SK-N-SH (cell line): ENCODE measurements at regions not wholly inside any gene's neighbourhood (a gene's known extent, or its start where the extent isn't known, plus 50 kb on each side); places are given as distances from the start of the nearest gene placed in this dataset.

Experiments
- CTCF ChIA-PET: fragments of 300-600, 350-600 bp; formaldehyde crosslinking; extraction: SDS; loops from one replicate; lab custom pipeline; 2021; lab: Yijun Ruan, JAX
- POLR2A ChIA-PET: fragments of 350-600 bp; sonication (Branson Sonifier 250); formaldehyde crosslinking; extraction: SDS; loops from one replicate; lab custom pipeline; 2020; ENCODE audit warnings: antibody characterized with exemption, inconsistent platforms; lab: Yijun Ruan, JAX
- DNase-seq: peaks from one replicate; pipeline ENCODE4 v3.0.0; 2012
- H2AFZ ChIP-seq: fragments of 200-600 bp; sonication (generic); 2 replicates; pipeline ENCODE4 v1.8.1; 2016; ENCODE audit warnings: antibody characterized with exemption, mild to moderate bottlenecking, low read depth
- H3F3A ChIP-seq: fragments of 200-600 bp; sonication (generic); replicated peaks from 2 replicates; pipeline ENCODE3; 2016; ENCODE audit warnings: antibody characterized with exemption, mild to moderate bottlenecking; ENCODE audit not compliant: insufficient read depth
- H3K27ac ChIP-seq, 2 experiments: fragments of 200-500 bp in 1 of 2; fragments of 200-600 bp in 1 of 2; sonication (Bioruptor generic) in 1 of 2; sonication (generic), shearing (Covaris generic) in 1 of 2; 2 replicates each; pipeline versions ENCODE4 v1.5.1 to v1.6.1; 2014 to 2016; ENCODE audit warnings: low read depth in 2 of 2, inconsistent platforms in 1 of 2, low read length in 1 of 2, mild to moderate bottlenecking in 1 of 2, mixed read lengths in 1 of 2
- H3K27me3 ChIP-seq: fragments of 200-600 bp; sonication (generic), shearing (Covaris generic); 2 replicates; pipeline ENCODE4 v1.6.1; 2016; ENCODE audit warnings: mixed run types; ENCODE audit not compliant: insufficient read depth
- H3K36me3 ChIP-seq, 2 experiments: fragments of 200-500 bp in 1 of 2; fragments of 200-600 bp in 1 of 2; sonication (Bioruptor generic) in 1 of 2; sonication (generic) in 1 of 2; replicated peaks in 1 of 2; 2 replicates each; pipeline versions ENCODE3 to v1.5.1; 2014 to 2016; ENCODE audit warnings: low read length in 1 of 2, mild to moderate bottlenecking in 1 of 2; ENCODE audit not compliant: insufficient read depth in 2 of 2, control insufficient read depth in 1 of 2
- H3K4me1 ChIP-seq, 2 experiments: fragments of 200-500 bp in 1 of 2; fragments of 200-600 bp in 1 of 2; sonication (Bioruptor generic) in 1 of 2; sonication (generic), shearing (Covaris generic) in 1 of 2; 2 replicates each; pipeline versions ENCODE4 v1.5.1 to v1.6.1; 2014 to 2016; ENCODE audit warnings: low read depth in 1 of 2, low read length in 1 of 2, mixed run types in 1 of 2; ENCODE audit not compliant: insufficient read depth in 2 of 2, control insufficient read depth in 1 of 2
- H3K4me2 ChIP-seq: fragments of 200-600 bp; sonication (generic), shearing (Covaris generic); 2 replicates; pipeline ENCODE4 v1.6.1; 2017; ENCODE audit warnings: mixed run types
- H3K4me3 ChIP-seq, 2 experiments: fragments of 200-500 bp in 1 of 2; fragments of 200-600 bp in 1 of 2; sonication (Bioruptor generic) in 1 of 2; sonication (generic), shearing (Covaris generic) in 1 of 2; 2 replicates each; pipeline versions ENCODE4 v1.5.1 to v1.8.1; 2014 to 2016; ENCODE audit warnings: low read depth in 2 of 2, inconsistent platforms in 1 of 2, low read length in 1 of 2, mild to moderate bottlenecking in 1 of 2, mixed read lengths in 1 of 2, moderate library complexity in 1 of 2
- H3K79me2 ChIP-seq: fragments of 200-600 bp; sonication (generic); 2 replicates; pipeline ENCODE4 v1.8.1; 2017; ENCODE audit warnings: mild to moderate bottlenecking; ENCODE audit not compliant: insufficient read depth
- H3K9ac ChIP-seq: fragments of 200-600 bp; sonication (generic); 2 replicates; pipeline ENCODE4 v1.6.1; 2017; ENCODE audit warnings: mixed run types
- H3K9me2 ChIP-seq: fragments of 200-600 bp; sonication (generic); 2 replicates; pipeline ENCODE4 v1.6.1; 2017; ENCODE audit warnings: mixed run types
- H3K9me3 ChIP-seq: fragments of 200-600 bp; sonication (generic); 2 replicates; pipeline ENCODE4 v1.6.1; 2017; ENCODE audit warnings: mixed run types, mild to moderate bottlenecking, moderate library complexity
- H4K20me1 ChIP-seq: fragments of 200-600 bp; sonication (generic); 2 replicates; pipeline ENCODE4 v1.6.1; 2017; ENCODE audit warnings: mild to moderate bottlenecking, mixed run types; ENCODE audit not compliant: insufficient read depth
- CHD2 ChIP-seq: fragments of 150-350 bp; IDR thresholded peaks from 2 replicates; pipeline ENCODE4 v1.6.1; 2018; ENCODE audit warnings: low read length; ENCODE audit not compliant: partially characterized antibody
- CTCF ChIP-seq: fragments of 200-600 bp; sonication (generic); IDR thresholded peaks from 2 replicates; pipeline ENCODE4 v1.6.1; 2017; ENCODE audit warnings: antibody characterized with exemption, mild to moderate bottlenecking, moderate library complexity
- EP300 ChIP-seq, 2 experiments: IDR thresholded peaks; 2 replicates each; pipeline versions ENCODE4 v1.4.0 to v1.6.1; 2012; ENCODE audit warnings: borderline replicate concordance in 1 of 2, low read depth in 1 of 2, low read length in 1 of 2
- EZH2phosphoT487 ChIP-seq: fragments of 200-600 bp; sonication (generic); IDR thresholded peaks from 2 replicates; pipeline ENCODE4 v1.6.1; 2017; ENCODE audit warnings: low read depth, mixed run types, mild to moderate bottlenecking, antibody characterized with exemption, moderate library complexity, borderline replicate concordance
- FOSL2 ChIP-seq: IDR thresholded peaks from 2 replicates; pipeline ENCODE4 v1.4.0; 2012; ENCODE audit warnings: low read depth, mild to moderate bottlenecking, moderate library complexity, borderline replicate concordance
- FOXM1 ChIP-seq: IDR thresholded peaks from 2 replicates; pipeline ENCODE4 v1.4.0; 2012; ENCODE audit warnings: low read depth, mild to moderate bottlenecking
- GABPA ChIP-seq: IDR thresholded peaks from 2 replicates; pipeline ENCODE4 v1.4.0; 2012; ENCODE audit warnings: low read depth, mild to moderate bottlenecking
- GATA2 ChIP-seq: sonication (generic); formaldehyde crosslinking; IDR thresholded peaks from 2 replicates; pipeline ENCODE4 v1.5.0; 2020; ENCODE audit warnings: mild to moderate bottlenecking, missing genetic modification reagents
- MAX ChIP-seq: IDR thresholded peaks from 2 replicates; pipeline ENCODE4 v1.4.0; 2012; ENCODE audit warnings: low read depth
- MEF2A ChIP-seq: IDR thresholded peaks from 2 replicates; pipeline ENCODE4 v1.4.0; 2012; ENCODE audit warnings: low read depth, borderline replicate concordance
- MXI1 ChIP-seq: IDR thresholded peaks from 2 replicates; pipeline ENCODE4 v1.6.1; 2012; ENCODE audit warnings: mild to moderate bottlenecking, low read depth, low read length, improper control_type of control experiment
- PBX3 ChIP-seq: IDR thresholded peaks from 2 replicates; pipeline ENCODE4; 2012
- RCOR1 ChIP-seq: fragments of 150-350 bp; IDR thresholded peaks from 2 replicates; pipeline ENCODE4 v1.6.1; 2017; ENCODE audit warnings: antibody characterized with exemption, low read length
- REST ChIP-seq: IDR thresholded peaks from 2 replicates; pipeline ENCODE4 v1.6.1; 2012; ENCODE audit warnings: mild to moderate bottlenecking, low read depth, low read length, moderate library complexity
- RFX5 ChIP-seq: IDR thresholded peaks from 2 replicates; pipeline ENCODE4 v1.6.1; 2012; ENCODE audit warnings: mild to moderate bottlenecking, improper control_type of control experiment, low read length
- RXRA ChIP-seq: IDR thresholded peaks from 2 replicates; pipeline ENCODE4 v1.4.0; 2012; ENCODE audit warnings: low read depth, mild to moderate bottlenecking, borderline replicate concordance
- SMC3 ChIP-seq: IDR thresholded peaks from 2 replicates; pipeline ENCODE4 v1.6.1; 2012; ENCODE audit warnings: low read depth, low read length, improper control_type of control experiment
- TCF12 ChIP-seq: IDR thresholded peaks from 2 replicates; pipeline ENCODE4 v1.4.0; 2012
- TEAD4 ChIP-seq: IDR thresholded peaks from 2 replicates; pipeline ENCODE4 v1.4.0; 2012; ENCODE audit warnings: mild to moderate bottlenecking, borderline replicate concordance; ENCODE audit not compliant: insufficient read depth
- USF2 ChIP-seq: fragments of 150-350 bp; IDR thresholded peaks from 2 replicates; pipeline ENCODE4 v1.6.1; 2017; ENCODE audit warnings: antibody characterized with exemption, low read length, low read depth, borderline replicate concordance
- WGBS: methylation state at CpG from one replicate; pipeline ENCODE4 v1.1.6; 2017; ENCODE audit warnings: low lambda C conversion rate; 5-methylcytosine and 5-hydroxymethylcytosine counted together

GRCh38 chr18:64800151-64800550 lies 651.3 kb upstream of the LINC00305 start (continued):
- no peak for TF ChIP-seq PBX3
- no peak for TF ChIP-seq CHD2
- TF ChIP-seq, all 33 proteins: peak for 0

GRCh38 chr18:64799376-64799775 lies 650.5 kb upstream of the LINC00305 start:
- Histone ChIP-seq H3K4me3 (no peak overlapping the region), H3K27me3 (no peaks in the 10 kb centered on the region), H2AFZ (no peak overlapping the region), H3K4me1 (no peaks in the 10 kb centered on the region), H3K4me2 (no peak overlapping the region), H4K20me1 (no peaks in the 10 kb centered on the region)
- DNase-seq: no peak
- ChIA-PET POLR2A (no interaction called here), CTCF (no interaction called here)
- TF ChIP-seq TCF12 (no peak), SMC3 (no peak), MEF2A (no peak), RCOR1 (no peak), RFX5 (no peak), RXRA (no peak), GABPA (no peak), GATA2 (CRISPR knock-in tag) (no peak), MXI1 (no peak), CHD2 (no peak), TEAD4 (no peak), FOSL2 (no peak), FOXM1 (no peak), REST (no peak), USF2 (no peak), CTCF (no peak), EZH2phosphoT487 (no peak), EP300 (IDR thresholded peaks at IDR 0.05; ENCODE audit: borderline replicate concordance in 1 of 2, low read depth in 1 of 2, low read length in 1 of 2) (no peak), MAX (no peak)
- TF ChIP-seq, all 33 proteins: peak for 0
- Histone ChIP-seq H3K9me3 (no peaks in the 10 kb centered on the region), H3K79me2 (no peaks in the 10 kb centered on the region), H3K9ac (no peak overlapping the region), H3K27ac (no peak overlapping the region), H3K9me2 (no peaks in the 10 kb centered on the region), H3K36me3 (no peaks in the 10 kb centered on the region), H3F3A (no peaks in the 10 kb centered on the region)
- 50% methylated on average over 4 of the region's 4 CpGs for WGBS
